GM23248 (cell line): ENCODE measurements at regions not wholly inside any gene's neighbourhood (a gene's known extent, or its start where the extent isn't known, plus 50 kb on each side); places are given as distances from the start of the nearest gene placed in this dataset.
A peak's percentile ranks its signal among the peaks of the same experiment; 100 is the strongest.
"Not testable (repeated sequence)": the region's sequence is repeated elsewhere in the genome, so short reads cannot be mapped to it uniquely, and the experiment has no call there.

Source experiments
- DNase-seq: peaks from one replicate; pipeline ENCODE4 v3.0.0-alpha.2; 2015
- H2AFZ ChIP-seq: fragments of 200-600 bp; sonication (generic); 2 replicates; pipeline ENCODE4 v1.6.1; 2016; ENCODE audit warnings: antibody characterized with exemption
- H3F3A ChIP-seq: fragments of 200-600 bp; sonication (generic); 2 replicates; pipeline ENCODE4 v1.6.1; 2016; ENCODE audit warnings: mild to moderate bottlenecking, antibody characterized with exemption, mixed run types; ENCODE audit not compliant: insufficient read depth
- H3K27ac ChIP-seq: fragments of 200-600 bp; sonication (generic); 2 replicates; pipeline ENCODE4 v1.5.1; 2016; ENCODE audit warnings: mild to moderate bottlenecking
- H3K27me3 ChIP-seq: fragments of 200-600 bp; sonication (generic); replicated peaks from 2 replicates; pipeline ENCODE4 v1.6.1; 2016; ENCODE audit warnings: mild to moderate bottlenecking; ENCODE audit not compliant: insufficient read depth
- H3K36me3 ChIP-seq: fragments of 200-600 bp; sonication (generic); 2 replicates; pipeline ENCODE4 v1.6.1; 2016; ENCODE audit warnings: low read depth, mild to moderate bottlenecking
- H3K4me1 ChIP-seq: fragments of 200-600 bp; sonication (generic); 2 replicates; pipeline ENCODE4 v1.6.1; 2016; ENCODE audit warnings: mild to moderate bottlenecking; ENCODE audit not compliant: insufficient read depth
- H3K4me2 ChIP-seq: fragments of 200-600 bp; sonication (generic); one replicate; pipeline ENCODE4 v1.6.1; 2016; ENCODE audit warnings: mild to moderate bottlenecking; ENCODE audit not compliant: unreplicated experiment
- H3K4me3 ChIP-seq: fragments of 200-600 bp; sonication (generic); 2 replicates; pipeline ENCODE4 v1.5.1; 2016; ENCODE audit warnings: mild to moderate bottlenecking
- H3K79me2 ChIP-seq: fragments of 200-600 bp; sonication (generic); 2 replicates; pipeline ENCODE4 v1.6.1; 2016; ENCODE audit warnings: mild to moderate bottlenecking; ENCODE audit not compliant: insufficient read depth
- H3K9ac ChIP-seq: fragments of 200-600 bp; sonication (generic); 2 replicates; pipeline ENCODE4 v1.6.1; 2016; ENCODE audit warnings: mild to moderate bottlenecking
- H3K9me2 ChIP-seq: fragments of 200-600 bp; sonication (generic); 2 replicates; pipeline ENCODE4 v1.6.1; 2016; ENCODE audit warnings: mixed run types, mild to moderate bottlenecking, moderate library complexity; ENCODE audit not compliant: insufficient read depth
- H3K9me3 ChIP-seq: fragments of 200-600 bp; sonication (generic); one replicate; pipeline ENCODE4 v1.6.1; 2017; ENCODE audit warnings: low read depth
- H4K20me1 ChIP-seq: fragments of 200-600 bp; sonication (generic); 2 replicates; pipeline ENCODE4 v1.6.0; 2016; ENCODE audit not compliant: insufficient read depth
- EZH2 ChIP-seq: fragments of 200-600 bp; sonication (generic); IDR thresholded peaks from 2 replicates; pipeline ENCODE4 v1.6.1; 2018; ENCODE audit warnings: antibody characterized with exemption, mild to moderate bottlenecking; ENCODE audit not compliant: insufficient read depth, poor library complexity, severe bottlenecking
- EZH2phosphoT487 ChIP-seq: fragments of 200-600 bp; sonication (generic); IDR thresholded peaks from 2 replicates; pipeline ENCODE4 v1.6.1; 2018; ENCODE audit warnings: antibody characterized with exemption, moderate library complexity, mild to moderate bottlenecking, low read depth; ENCODE audit not compliant: insufficient read depth
- whole genome bisulfite sequencing, 2 experiments: methylation state at CpG; one replicate each; pipeline ENCODE4 v1.1.6; 2015 to 2017; ENCODE audit warnings: low lambda C conversion rate in 2 of 2, low coverage in 1 of 2; ENCODE audit errors: missing lambda C conversion rate in 2 of 2; 5-methylcytosine and 5-hydroxymethylcytosine counted together
- in situ Hi-C: fragments of 300-500 bp; cut with MboI; formaldehyde crosslinking; loops from 2 replicates; pipeline ENCODE4 v1.15.0; 2020

DNA sequence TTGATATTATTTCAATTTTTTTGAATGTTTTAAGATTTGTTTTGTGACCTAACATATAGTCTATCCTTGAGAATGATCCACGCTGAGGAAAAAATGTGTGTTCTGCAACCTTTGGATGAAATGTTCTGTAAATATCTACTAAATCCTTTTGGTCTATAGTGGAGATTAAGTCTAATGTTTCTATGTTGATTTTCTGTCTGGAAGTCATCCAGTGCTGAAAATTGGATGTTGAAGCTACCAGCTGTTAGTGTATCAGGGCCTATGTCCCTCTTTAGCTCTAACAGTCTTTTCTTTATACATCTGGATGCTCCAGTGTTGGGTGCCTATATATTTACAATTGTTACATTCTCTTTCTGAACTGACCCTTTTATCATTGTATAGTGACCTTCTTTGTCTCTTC, 422.3 kb downstream of the TMEM232 start:
- TF ChIP-seq EZH2: no peak
- no peak for TF ChIP-seq EZH2phosphoT487
- no peak for DNase-seq
- Histone ChIP-seq H3K9ac (no peak overlapping the region), H3K9me3 (no peaks in the 10 kb centered on the region), H3K27me3 (no peaks in the 10 kb centered on the region), H3K4me1 (no peaks in the 10 kb centered on the region), H3K79me2 (no peaks in the 10 kb centered on the region), H3K36me3 (no peaks in the 10 kb centered on the region), H4K20me1 (no peaks in the 10 kb centered on the region), H3K9me2 (no peaks in the 10 kb centered on the region), H3K27ac (no peak overlapping the region), H3K4me3 (no peak overlapping the region), H3F3A (no peaks in the 10 kb centered on the region), H2AFZ (no peak overlapping the region), H3K4me2 (no peak overlapping the region)
- 47 to 56% methylated on average over 1 of the region's 1 CpG for WGBS, 2 experiments
- in situ Hi-C loops: no loop called here

DNA sequence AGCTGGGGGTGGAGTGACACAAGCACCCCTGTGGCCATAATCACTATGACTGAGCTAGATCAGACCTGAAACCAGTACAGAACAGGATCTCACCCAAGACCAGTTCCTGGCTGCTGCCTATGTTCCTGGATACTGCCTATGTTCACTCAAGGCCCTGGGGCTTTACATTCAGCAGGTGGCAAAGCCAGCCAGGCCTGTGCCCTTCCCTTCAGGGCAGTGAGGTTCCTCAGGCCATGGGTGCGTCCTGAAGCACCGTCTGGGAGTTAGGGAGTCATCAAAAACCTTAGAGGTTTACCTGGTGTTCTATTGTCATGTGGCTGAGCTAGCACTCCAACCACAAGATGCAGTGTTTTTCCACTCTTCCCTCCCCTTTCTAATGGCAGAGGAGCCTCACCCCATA, 419.8 kb downstream of the TMEM232 start:
- Histone ChIP-seq H3K9me3 (no peaks in the 10 kb centered on the region), H2AFZ (no peak overlapping the region), H3F3A (no peaks in the 10 kb centered on the region), H3K9me2 (no peaks in the 10 kb centered on the region), H3K9ac (no peak overlapping the region), H3K79me2 (no peaks in the 10 kb centered on the region), H3K4me1 (no peaks in the 10 kb centered on the region), H3K4me2 (no peak overlapping the region), H3K4me3 (no peak overlapping the region), H3K27me3 (no peaks in the 10 kb centered on the region), H4K20me1 (no peaks in the 10 kb centered on the region), H3K27ac (no peak overlapping the region), H3K36me3 (no peaks in the 10 kb centered on the region)
- no peak for TF ChIP-seq EZH2
- TF ChIP-seq EZH2phosphoT487: no peak
- in situ Hi-C loops: no loop called here
- no peak for DNase-seq
- WGBS, 2 experiments: 78 to 86% methylated on average over 2 of the region's 2 CpGs

DNA sequence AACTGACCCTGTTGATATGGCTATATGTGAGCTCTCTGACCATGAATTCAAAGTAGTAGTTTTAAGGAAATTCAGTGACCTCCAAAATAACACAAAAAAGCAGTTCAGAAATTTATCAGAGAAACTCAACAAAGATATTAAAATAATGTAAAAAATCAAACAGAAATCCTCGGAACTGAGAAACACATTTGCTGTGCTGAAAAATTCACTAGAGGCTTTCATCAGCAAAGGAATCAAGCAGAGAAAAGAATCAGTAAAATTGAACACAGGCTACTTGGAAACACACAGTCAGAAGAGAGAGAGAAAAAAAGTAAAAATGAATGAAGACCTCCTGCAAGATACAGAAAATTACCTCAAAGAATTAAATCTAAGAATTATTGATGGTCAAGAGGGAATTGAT, 417.2 kb downstream of the TMEM232 start:
- in situ Hi-C loops: no loop called here
- no peaks in the 10 kb centered on the region for H3K4me1 ChIP-seq

DNA sequence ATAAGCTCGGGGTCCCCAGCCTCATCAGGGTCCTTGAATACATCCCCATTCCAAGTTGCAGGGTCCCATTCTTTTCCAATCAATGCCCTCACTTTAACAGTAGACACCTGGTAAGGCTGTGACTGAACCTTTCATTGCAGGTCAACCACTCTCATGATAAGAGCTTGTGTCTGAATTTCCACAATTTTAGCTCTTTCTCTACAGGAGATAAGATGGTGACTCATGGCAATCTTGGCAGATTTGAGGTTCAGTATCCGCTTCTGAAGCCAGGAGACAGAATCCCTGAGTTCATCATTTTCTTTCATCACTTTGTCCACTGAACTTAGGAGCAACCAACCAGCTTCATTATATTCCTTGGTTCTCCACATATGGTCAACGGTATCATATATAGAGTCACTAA, 409.9 kb downstream of the TMEM232 start:
- H4K20me1 ChIP-seq, DNase-seq, H3K36me3 ChIP-seq, H3K79me2 ChIP-seq, in situ Hi-C loops, H3F3A ChIP-seq, H3K9me3 ChIP-seq, H3K4me3 ChIP-seq, H3K4me2 ChIP-seq, H3K9ac ChIP-seq, H3K27ac ChIP-seq, H3K4me1 ChIP-seq, H2AFZ ChIP-seq, H3K27me3 ChIP-seq, H3K9me2 ChIP-seq: not testable (repeated sequence)
- WGBS, 2 experiments: 48 to 55% methylated on average over 3 of the region's 3 CpGs

More for the DNA sequence above, 417.2 kb downstream of the TMEM232 start:
- no peak overlapping the region for H3K9ac ChIP-seq
- no peak overlapping the region for H3K27ac ChIP-seq
- no peaks in the 10 kb centered on the region for H3K9me3 ChIP-seq
- WGBS, 2 experiments: 38 to 52% methylated on average over 1 of the region's 1 CpG
- DNase-seq: no peak
- no peaks in the 10 kb centered on the region for H3K27me3 ChIP-seq
- H3K9me2 ChIP-seq: no peaks in the 10 kb centered on the region
- no peaks in the 10 kb centered on the region for H3F3A ChIP-seq
- H3K36me3 ChIP-seq: no peaks in the 10 kb centered on the region
- H3K79me2 ChIP-seq: no peaks in the 10 kb centered on the region
- H2AFZ ChIP-seq: no peak overlapping the region
- no peak overlapping the region for H3K4me3 ChIP-seq
- H4K20me1 ChIP-seq: no peaks in the 10 kb centered on the region
- no peak overlapping the region for H3K4me2 ChIP-seq
- TF ChIP-seq EZH2 (no peak), EZH2phosphoT487 (no peak)

DNA sequence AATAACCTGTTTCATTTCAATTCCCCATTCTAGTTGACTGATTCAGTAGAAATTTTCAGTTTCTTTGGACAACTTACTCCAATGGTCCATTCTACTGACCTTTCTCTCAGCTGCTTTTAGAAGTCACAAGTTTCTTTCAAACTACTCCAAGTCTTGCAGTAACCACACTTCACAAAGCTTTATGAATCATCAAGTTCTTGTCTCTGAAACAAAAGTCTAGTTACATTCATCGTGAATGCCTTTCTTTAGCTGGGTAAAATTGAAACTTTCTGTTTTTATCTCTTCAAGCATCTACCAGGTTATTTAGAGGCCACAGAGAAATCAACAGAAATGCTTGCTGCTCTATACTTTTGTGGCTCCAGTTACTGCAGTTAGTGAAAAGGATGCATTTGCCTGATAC, 405.4 kb downstream of the TMEM232 start:
- in situ Hi-C loops: no loop called here
- H3K9ac ChIP-seq: no peak overlapping the region

More for the DNA sequence above, 405.4 kb downstream of the TMEM232 start:
- whole genome bisulfite sequencing, 2 experiments: 45 to 61% methylated on average over 1 of the region's 1 CpG
- H3K27ac ChIP-seq: no peak overlapping the region
- peaks cover 10% of the 10 kb centered on the region; the same call in 1 of the 2 replicates for H3K4me1 ChIP-seq
- no peaks in the 10 kb centered on the region for H3K79me2 ChIP-seq
- no peaks in the 10 kb centered on the region for H3K9me3 ChIP-seq
- TF ChIP-seq EZH2 (no peak), EZH2phosphoT487 (no peak)
- no peak overlapping the region for H3K4me3 ChIP-seq
- H3K36me3 ChIP-seq: no peaks in the 10 kb centered on the region
- no peaks in the 10 kb centered on the region for H3K9me2 ChIP-seq
- H3K4me2 ChIP-seq: no peak overlapping the region
- peak; percentile 67 for DNase-seq
- 0 out of 2 replicates have a peak, but pooled peaks cover 9% of the 10 kb centered on the region for H3F3A ChIP-seq
- H3K27me3 ChIP-seq: no peaks in the 10 kb centered on the region
- no peaks in the 10 kb centered on the region for H4K20me1 ChIP-seq
- H2AFZ ChIP-seq: no peak overlapping the region
